A549 (cell line): ENCODE measurements at regions not wholly inside any gene's neighbourhood (a gene's known extent, or its start where the extent isn't known, plus 50 kb on each side); places are given as distances from the start of the nearest gene placed in this dataset.
"Not testable (repeated sequence)": the region's sequence is repeated elsewhere in the genome, so short reads cannot be mapped to it uniquely, and the experiment has no call there.

Experiments
- CTCF ChIP-seq: fragments of >200 bp; sonication (Bioruptor Twin); formaldehyde crosslinking; IDR thresholded peaks from 3 replicates; pipeline ENCODE4 v1.5.1; 2016
- ELK1 ChIP-seq: fragments of 150-350 bp; IDR thresholded peaks from 2 replicates; pipeline ENCODE4 v1.6.1; 2014; ENCODE audit warnings: low read depth, mild to moderate bottlenecking, low read length
- EP300 ChIP-seq, 2 experiments: fragments of >200 bp; sonication (Bioruptor Twin); formaldehyde crosslinking; IDR thresholded peaks; 2 replicates in 1 of 2; 3 replicates in 1 of 2; pipeline ENCODE4 v1.6.1; 2016 to 2017
- HOXA7 ChIP-seq: fragments of 250-450 bp; sonication (Bioruptor Pico); IDR thresholded peaks from 2 replicates; pipeline ENCODE4 v1.5.0; 2020; ENCODE audit warnings: mild to moderate bottlenecking, moderate library complexity
- KDM1A ChIP-seq: fragments of 200-600 bp; sonication (generic); IDR thresholded peaks from 2 replicates; pipeline ENCODE4 v1.6.1; 2016; ENCODE audit warnings: low read depth, mild to moderate bottlenecking
- MAFK ChIP-seq: fragments of 450-650 bp; IDR thresholded peaks from 2 replicates; pipeline ENCODE4 v1.6.1; 2014; ENCODE audit not compliant: partially characterized antibody
- MAX ChIP-seq: IDR thresholded peaks from 2 replicates; pipeline ENCODE4 v1.6.1; 2012
- NR3C1 ChIP-seq: fragments of >200 bp; sonication (Bioruptor Twin); formaldehyde crosslinking; IDR thresholded peaks from 3 replicates; pipeline ENCODE4 v1.6.1; 2017
- POLR2A ChIP-seq: IDR thresholded peaks from 2 replicates; pipeline ENCODE4 v1.6.1; 2012; ENCODE audit warnings: mild to moderate bottlenecking, low read length
- RAD21 ChIP-seq, 2 experiments: fragments of >200 bp in 1 of 2; sonication (Bioruptor Twin) in 1 of 2; formaldehyde crosslinking in 1 of 2; IDR thresholded peaks in 1 of 2; conservative IDR thresholded peaks in 1 of 2; 2 replicates in 1 of 2; 3 replicates in 1 of 2; pipeline ENCODE4 v1.6.1; 2012 to 2018; ENCODE audit warnings: inconsistent platforms in 1 of 2
- REST ChIP-seq: fragments of 200-600 bp; sonication (generic); IDR thresholded peaks from 2 replicates; pipeline ENCODE4 v1.6.1; 2016; ENCODE audit warnings: antibody characterized with exemption, mild to moderate bottlenecking, moderate library complexity
- RNF2 ChIP-seq: fragments of 200-600 bp; sonication (generic); IDR thresholded peaks from 2 replicates; pipeline ENCODE4 v1.6.1; 2016; ENCODE audit warnings: low read depth, mild to moderate bottlenecking, antibody characterized with exemption, moderate library complexity, borderline replicate concordance
- SMC3 ChIP-seq: fragments of >200 bp; sonication (Bioruptor Twin); formaldehyde crosslinking; IDR thresholded peaks from 3 replicates; pipeline ENCODE4 v1.6.1; 2018; ENCODE audit warnings: inconsistent platforms

- TF ChIP-seq NR3C1; MAX; EP300 (IDR thresholded peaks at IDR 0.05); CTCF; SMC3; HOXA7 (CRISPR knock-in tag); POLR2A; MAFK; KDM1A; RNF2; ELK1; RAD21 (conservative IDR thresholded peaks at IDR 0.05 in 1 of 2, IDR thresholded peaks at IDR 0.05 in 1 of 2); REST: not testable (repeated sequence)
Measured at GRCh38 chrY:11102987-11103386, 1575.3 kb downstream of the TSPY10 start.
